Nephron progenitor cell (in vitro differentiated cells): ENCODE measurements at regions not wholly inside any gene's neighbourhood (a gene's known extent, or its start where the extent isn't known, plus 50 kb on each side); places are given as distances from the start of the nearest gene placed in this dataset.
"Not testable (repeated sequence)": the region's sequence is repeated elsewhere in the genome, so short reads cannot be mapped to it uniquely, and the experiment has no call there.

Source experiments
- DNase-seq: peaks from one replicate; pipeline ENCODE4 v3.0.0; 2021
- H3K27ac Mint-ChIP-seq: 2 replicates; pipeline ENCODE4 v1.8.0; 2021; ENCODE audit warnings: mild to moderate bottlenecking, moderate library complexity, mixed read lengths
- H3K27me3 Mint-ChIP-seq: 2 replicates; pipeline ENCODE4 v1.8.0; 2021; ENCODE audit warnings: mild to moderate bottlenecking, low read depth, mixed read lengths; ENCODE audit not compliant: poor library complexity
- H3K36me3 Mint-ChIP-seq: 2 replicates; pipeline ENCODE4 v1.8.0; 2021; ENCODE audit warnings: low read depth, mixed read lengths
- H3K4me1 Mint-ChIP-seq: 2 replicates; pipeline ENCODE4 v1.8.0; 2021; ENCODE audit warnings: mixed read lengths
- H3K4me3 Mint-ChIP-seq: 2 replicates; pipeline ENCODE4 v1.8.0; 2021; ENCODE audit warnings: mild to moderate bottlenecking, moderate library complexity, mixed read lengths
- H3K9me3 Mint-ChIP-seq: 2 replicates; pipeline ENCODE4 v1.8.0; 2021; ENCODE audit warnings: mild to moderate bottlenecking, moderate library complexity, mixed read lengths
- CTCF ChIP-seq: fragments of 200-600 bp; sonication (generic); IDR thresholded peaks from 2 replicates; pipeline ENCODE4 v1.5.0; 2021; ENCODE audit warnings: antibody characterized with exemption

GRCh38 chr6:1445650-1446330 lies 56.4 kb downstream of the FOXF2 start:
- peaks cover 37% of the 10 kb centered on the region for H3K9me3 Mint-ChIP-seq
- no peak for TF ChIP-seq CTCF
- peaks cover 13% of the 10 kb centered on the region for H3K27me3 Mint-ChIP-seq
- H3K4me1 Mint-ChIP-seq, result peaks cover 17% of the 10 kb centered on the region
- H3K27ac Mint-ChIP-seq, result peak overlapping the region; percentile 44
- no peak for DNase-seq
- peak overlapping the region; percentile 3 for H3K4me3 Mint-ChIP-seq
- H3K36me3 Mint-ChIP-seq, result no peaks in the 10 kb centered on the region

GRCh38 chr6:1449896-1450295 lies 60.5 kb downstream of the FOXF2 start:
- H3K4me1 Mint-ChIP-seq, result peaks cover 12% of the 10 kb centered on the region
- no peak overlapping the region for H3K4me3 Mint-ChIP-seq
- no peak for DNase-seq
- H3K9me3 Mint-ChIP-seq, result peaks cover 40% of the 10 kb centered on the region
- no peak for TF ChIP-seq CTCF
- H3K27ac Mint-ChIP-seq, result no peak overlapping the region
- peaks cover 6% of the 10 kb centered on the region for H3K27me3 Mint-ChIP-seq
- no peaks in the 10 kb centered on the region for H3K36me3 Mint-ChIP-seq

- H3K4me3 Mint-ChIP-seq, result no peak overlapping the region
- peaks cover 49% of the 10 kb centered on the region for H3K9me3 Mint-ChIP-seq
- no peaks in the 10 kb centered on the region for H3K4me1 Mint-ChIP-seq
- TF ChIP-seq CTCF, result no peak
- no peaks in the 10 kb centered on the region for H3K36me3 Mint-ChIP-seq
- peaks cover 10% of the 10 kb centered on the region for H3K27me3 Mint-ChIP-seq
- DNase-seq, result no peak
- no peak overlapping the region for H3K27ac Mint-ChIP-seq
Measured at GRCh38 chr6:1453024-1453423, 63.6 kb downstream of the FOXF2 start.

GRCh38 chr6:1456816-1457215 lies 67.4 kb downstream of the FOXF2 start:
- not testable (repeated sequence) for DNase-seq, H3K4me3 Mint-ChIP-seq, H3K4me1 Mint-ChIP-seq, H3K27me3 Mint-ChIP-seq, H3K27ac Mint-ChIP-seq, H3K36me3 Mint-ChIP-seq
- H3K9me3 Mint-ChIP-seq, result peaks cover 35% of the 10 kb centered on the region

- H3K36me3 Mint-ChIP-seq, result no peaks in the 10 kb centered on the region
- no peak for TF ChIP-seq CTCF
- no peak for DNase-seq
- H3K4me1 Mint-ChIP-seq, result peaks cover under 1% of the 10 kb centered on the region
- H3K9me3 Mint-ChIP-seq, result peaks cover 17% of the 10 kb centered on the region
- H3K27ac Mint-ChIP-seq, result no peak overlapping the region
- H3K4me3 Mint-ChIP-seq, result no peak overlapping the region
- H3K27me3 Mint-ChIP-seq, result peaks cover 4% of the 10 kb centered on the region
Measured at GRCh38 chr6:1461207-1461606, 71.8 kb downstream of the FOXF2 start.

- no peak overlapping the region for H3K27ac Mint-ChIP-seq
- no peak for DNase-seq
- H3K36me3 Mint-ChIP-seq, result no peaks in the 10 kb centered on the region
- peaks cover 4% of the 10 kb centered on the region for H3K27me3 Mint-ChIP-seq
- peaks cover 14% of the 10 kb centered on the region for H3K9me3 Mint-ChIP-seq
- peaks cover 6% of the 10 kb centered on the region for H3K4me1 Mint-ChIP-seq
- no peak overlapping the region for H3K4me3 Mint-ChIP-seq
- TF ChIP-seq CTCF, result no peak
Measured at GRCh38 chr6:1461736-1462135, 72.4 kb downstream of the FOXF2 start.
